GM12872 (cell line): ENCODE measurements at regions not wholly inside any gene's neighbourhood (a gene's known extent, or its start where the extent isn't known, plus 50 kb on each side); places are given as distances from the start of the nearest gene placed in this dataset.

ENCODE experiments used
- CTCF ChIP-seq: IDR thresholded peaks from 3 replicates; pipeline ENCODE4 v1.5.1; 2011; ENCODE audit warnings: low read depth, mild to moderate bottlenecking, low read length, moderate library complexity; ENCODE audit not compliant: insufficient read depth

DNA sequence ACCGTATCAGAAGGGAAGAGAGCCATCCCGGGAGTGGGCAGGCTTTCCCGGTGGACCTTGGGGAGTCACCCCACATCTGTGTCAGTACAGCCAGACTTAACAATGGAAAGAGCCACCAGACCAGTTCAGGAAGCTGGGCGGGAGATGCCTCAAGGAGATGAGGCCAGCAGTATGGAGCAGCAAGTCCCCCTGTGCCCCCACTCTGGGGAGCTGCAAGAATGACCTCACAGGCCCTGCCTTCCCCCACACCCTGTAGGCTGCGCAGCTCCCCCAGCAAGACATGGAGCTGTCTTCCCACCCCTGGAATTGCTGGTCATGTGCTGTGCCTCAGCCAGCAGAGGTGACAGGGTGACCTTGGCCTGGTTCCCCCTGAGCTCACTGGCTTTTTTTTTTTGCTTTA is 76.8 kb upstream of the INSIG1 start:
- no peak for TF ChIP-seq CTCF

DNA sequence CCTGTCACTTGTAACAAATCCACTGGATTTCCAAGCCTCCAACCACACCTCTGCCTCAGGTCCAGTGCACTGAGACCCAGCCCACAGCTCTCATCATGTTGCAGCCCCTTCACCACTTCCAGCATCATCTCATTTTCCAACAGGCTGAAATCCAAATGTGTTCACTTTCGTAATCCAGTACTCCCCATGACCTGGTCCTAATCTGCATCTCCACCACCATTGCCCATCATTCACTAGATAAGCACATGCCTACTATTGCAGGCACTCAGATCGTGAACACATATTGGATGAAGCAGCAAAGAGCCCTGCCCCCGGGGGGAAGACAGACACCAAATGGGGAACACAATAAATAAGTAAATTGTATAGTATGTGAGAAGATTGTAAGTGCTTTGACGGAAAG is 76.1 kb upstream of the INSIG1 start:
- TF ChIP-seq CTCF: no peak

- no peak for TF ChIP-seq CTCF
Observed at GRCh38 chr7:155222061-155222460, 75.6 kb upstream of the INSIG1 start.

- no peak for TF ChIP-seq CTCF
Observed at GRCh38 chr7:155222573-155222972, 75.1 kb upstream of the INSIG1 start.

DNA sequence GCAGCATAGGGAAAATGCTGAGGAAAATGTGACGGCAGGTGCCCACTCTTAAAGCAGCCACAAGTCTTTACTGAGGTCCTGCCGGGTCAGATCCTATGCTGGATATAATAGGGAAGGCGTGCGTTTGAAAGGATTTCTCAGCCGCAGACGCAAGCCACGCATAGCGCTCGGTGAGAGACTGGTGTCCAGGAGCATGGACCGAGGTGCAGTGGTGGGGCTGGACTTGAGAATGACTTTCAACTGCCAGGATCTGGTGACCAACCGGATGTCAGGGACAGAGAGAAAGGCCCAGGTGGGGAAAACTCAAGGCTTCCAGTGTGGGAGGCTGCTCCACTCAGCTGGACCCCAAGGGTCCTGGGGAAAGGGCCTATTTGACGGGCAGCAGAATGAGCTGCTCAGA is 74.7 kb upstream of the INSIG1 start:
- TF ChIP-seq CTCF: no peak

GRCh38 chr7:155223503-155223902 is 74.2 kb upstream of the INSIG1 start:
- TF ChIP-seq CTCF: no peak

- no peak for TF ChIP-seq CTCF
Observed at GRCh38 chr7:155224116-155224811, 73.4 kb upstream of the INSIG1 start.

DNA sequence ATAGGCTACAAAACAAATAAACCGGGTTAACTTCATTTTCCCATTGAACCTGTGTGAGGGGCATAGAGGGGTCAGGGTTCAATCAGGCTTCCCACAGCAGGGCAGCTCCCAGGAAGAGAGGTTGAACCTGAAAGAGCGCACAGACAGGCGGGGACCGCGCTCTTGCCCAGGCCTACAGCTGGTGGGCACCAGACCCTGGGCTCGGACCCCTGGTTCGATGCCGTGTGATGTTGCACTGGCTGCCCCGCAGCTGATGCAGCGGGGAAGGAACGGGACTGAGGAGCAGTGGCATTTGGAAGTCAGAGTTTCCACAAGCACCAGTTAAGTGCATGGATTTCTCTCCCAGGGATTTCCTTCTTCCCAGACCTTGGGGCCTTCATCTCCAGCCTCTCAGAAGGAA is 72.6 kb upstream of the INSIG1 start:
- no peak for TF ChIP-seq CTCF
